ENCODE measurements at regions not wholly inside any gene's neighbourhood (a gene's known extent, or its start where the extent isn't known, plus 50 kb on each side); places are given as distances from the start of the nearest gene placed in this dataset.

DNA sequence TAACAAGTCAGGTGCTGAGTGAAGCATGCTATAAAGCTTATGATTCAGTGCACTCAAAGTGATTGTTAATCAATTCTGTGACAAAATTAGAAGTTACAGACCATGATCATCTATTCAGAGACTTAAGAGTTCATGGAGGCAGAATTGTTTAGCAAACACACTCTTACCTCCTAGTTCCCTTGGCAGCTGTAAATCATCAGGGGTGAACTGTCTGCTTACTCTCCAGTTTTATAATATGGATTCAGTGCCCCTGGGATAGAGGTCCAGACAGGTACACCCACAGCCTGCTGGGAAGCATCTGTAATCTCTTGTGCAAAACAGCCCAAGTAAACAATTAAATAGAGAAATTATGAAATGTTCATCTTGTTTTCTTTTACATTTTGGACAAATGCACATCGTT, 835.0 kb upstream of the COBL start:
- H3K4me3 ChIP-seq (ENCODE audit: low read depth, low read length) = no peak overlapping the region
- DNase-seq (ENCODE audit: low read depth) = no peak
- TF ChIP-seq, protein P1, sequence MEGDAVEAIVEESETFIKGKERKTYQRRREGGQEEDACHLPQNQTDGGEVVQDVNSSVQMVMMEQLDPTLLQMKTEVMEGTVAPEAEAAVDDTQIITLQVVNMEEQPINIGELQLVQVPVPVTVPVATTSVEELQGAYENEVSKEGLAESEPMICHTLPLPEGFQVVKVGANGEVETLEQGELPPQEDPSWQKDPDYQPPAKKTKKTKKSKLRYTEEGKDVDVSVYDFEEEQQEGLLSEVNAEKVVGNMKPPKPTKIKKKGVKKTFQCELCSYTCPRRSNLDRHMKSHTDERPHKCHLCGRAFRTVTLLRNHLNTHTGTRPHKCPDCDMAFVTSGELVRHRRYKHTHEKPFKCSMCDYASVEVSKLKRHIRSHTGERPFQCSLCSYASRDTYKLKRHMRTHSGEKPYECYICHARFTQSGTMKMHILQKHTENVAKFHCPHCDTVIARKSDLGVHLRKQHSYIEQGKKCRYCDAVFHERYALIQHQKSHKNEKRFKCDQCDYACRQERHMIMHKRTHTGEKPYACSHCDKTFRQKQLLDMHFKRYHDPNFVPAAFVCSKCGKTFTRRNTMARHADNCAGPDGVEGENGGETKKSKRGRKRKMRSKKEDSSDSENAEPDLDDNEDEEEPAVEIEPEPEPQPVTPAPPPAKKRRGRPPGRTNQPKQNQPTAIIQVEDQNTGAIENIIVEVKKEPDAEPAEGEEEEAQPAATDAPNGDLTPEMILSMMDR (IDR thresholded peaks at IDR 0.05; ENCODE audit: low read depth, low read length, missing control alignments) = no peak

DNA sequence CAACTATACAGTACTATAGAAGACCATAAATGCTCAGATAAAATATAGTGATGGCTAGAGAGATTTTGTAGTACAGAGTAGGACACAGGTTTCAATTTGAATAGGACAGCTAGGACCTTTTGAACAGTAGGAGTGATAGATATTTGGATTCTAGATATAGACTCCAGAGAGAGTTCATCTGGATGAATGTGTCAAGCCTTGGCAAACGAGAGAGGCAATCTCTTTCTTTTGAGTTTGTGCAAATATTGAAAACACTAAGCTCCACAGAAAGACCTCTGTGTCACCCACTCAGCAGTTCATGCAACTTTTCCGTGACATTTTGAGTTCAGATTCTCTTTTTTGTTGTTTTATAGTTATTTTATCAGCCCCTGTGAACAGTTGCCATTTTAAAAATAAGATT, 834.3 kb upstream of the COBL start:
- no peak for DNase-seq (ENCODE audit: low read depth)
- TF ChIP-seq, protein P1 (IDR thresholded peaks at IDR 0.05; ENCODE audit: low read depth, low read length, missing control alignments) = no peak
- no peak overlapping the region for H3K4me3 ChIP-seq (ENCODE audit: low read depth, low read length)

DNA sequence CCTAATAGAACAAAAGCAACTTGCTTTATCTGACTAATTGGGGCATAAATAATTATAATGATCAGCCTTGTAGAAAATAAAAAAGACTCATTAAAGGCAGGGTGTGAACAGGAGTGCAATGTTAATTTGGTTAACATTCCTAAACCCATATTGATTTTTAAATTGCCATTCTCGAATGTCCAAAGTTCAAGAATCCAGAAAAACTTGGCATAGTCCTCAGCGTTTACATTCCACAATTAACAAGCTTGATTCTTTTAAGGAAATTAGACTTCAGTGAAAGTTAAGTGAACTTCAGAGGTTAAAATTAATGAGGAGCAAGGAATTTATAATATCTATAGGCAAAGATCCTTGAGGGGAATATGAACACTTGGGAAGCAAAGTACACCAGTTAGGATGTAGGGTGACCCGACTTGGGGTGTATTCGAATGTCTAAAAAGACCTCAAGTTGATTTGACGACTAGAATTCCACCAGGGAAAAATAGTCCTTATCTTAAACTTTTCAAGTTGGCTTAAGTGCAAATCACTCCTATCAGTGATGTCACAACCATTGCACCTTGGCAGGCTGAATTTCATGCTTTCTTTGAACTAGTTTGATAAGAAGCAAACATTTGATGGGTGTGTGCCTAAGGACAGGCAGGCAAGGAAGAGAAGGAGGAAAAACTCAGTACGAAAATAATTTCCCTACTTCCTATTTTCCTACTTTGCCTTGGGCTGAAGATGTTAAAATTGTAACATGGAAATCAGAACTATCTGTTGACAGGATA, 830.4 kb upstream of the COBL start:
- no peak for DNase-seq (ENCODE audit: low read depth)
- TF ChIP-seq, protein P1 (IDR thresholded peaks at IDR 0.05; ENCODE audit: low read depth, low read length, missing control alignments) = no peak
- no peak overlapping the region for H3K4me3 ChIP-seq (ENCODE audit: low read depth, low read length)

DNA sequence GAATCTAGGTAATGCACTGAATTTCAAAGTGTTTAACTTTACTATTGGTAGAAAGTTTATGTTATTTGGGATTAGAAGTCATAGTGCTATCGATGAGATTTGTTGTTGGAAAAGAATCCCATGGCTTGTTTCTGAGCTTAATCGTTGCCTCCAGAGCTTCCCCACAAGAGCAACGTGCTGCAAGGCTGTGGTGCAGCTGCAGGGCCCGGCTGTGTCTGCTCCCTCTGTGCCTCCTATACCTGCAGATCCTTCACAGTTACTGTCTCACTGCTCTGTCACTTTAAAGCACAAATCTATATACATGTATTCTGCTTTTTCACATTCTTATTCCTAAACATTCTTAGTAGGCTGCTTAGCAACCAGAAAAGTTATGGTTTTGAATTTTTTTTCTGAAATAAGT, 826.6 kb upstream of the COBL start:
- TF ChIP-seq, protein P1 (IDR thresholded peaks at IDR 0.05; ENCODE audit: low read depth, low read length, missing control alignments) = no peak
- no peak for DNase-seq (ENCODE audit: low read depth)

DNA sequence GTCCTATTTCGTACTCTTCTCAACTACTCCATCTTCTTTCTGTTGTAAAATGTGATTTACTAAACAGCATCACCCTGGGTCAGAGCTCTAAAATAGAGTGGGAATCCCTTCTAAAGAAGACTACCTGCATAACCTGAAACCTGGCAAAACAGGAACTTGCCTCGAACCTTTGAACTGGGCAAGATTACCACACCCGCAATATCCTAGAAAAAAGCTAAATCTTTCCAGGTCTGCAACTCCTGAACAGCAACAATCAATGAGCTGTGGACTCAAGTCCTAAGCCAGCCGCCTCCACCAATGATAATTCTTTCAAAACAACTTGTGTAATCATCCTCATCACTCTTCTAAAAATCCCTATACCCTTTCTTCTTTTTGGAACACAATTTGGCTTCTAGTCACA, 824.2 kb upstream of the COBL start:
- no peak for DNase-seq (ENCODE audit: low read depth)
- H3K4me3 ChIP-seq (ENCODE audit: low read depth, low read length) = no peak overlapping the region
- TF ChIP-seq, protein P1 (IDR thresholded peaks at IDR 0.05; ENCODE audit: low read depth, low read length, missing control alignments) = no peak

More for the DNA sequence above, 826.6 kb upstream of the COBL start:
- no peak overlapping the region for H3K4me3 ChIP-seq (ENCODE audit: low read depth, low read length)

DNA sequence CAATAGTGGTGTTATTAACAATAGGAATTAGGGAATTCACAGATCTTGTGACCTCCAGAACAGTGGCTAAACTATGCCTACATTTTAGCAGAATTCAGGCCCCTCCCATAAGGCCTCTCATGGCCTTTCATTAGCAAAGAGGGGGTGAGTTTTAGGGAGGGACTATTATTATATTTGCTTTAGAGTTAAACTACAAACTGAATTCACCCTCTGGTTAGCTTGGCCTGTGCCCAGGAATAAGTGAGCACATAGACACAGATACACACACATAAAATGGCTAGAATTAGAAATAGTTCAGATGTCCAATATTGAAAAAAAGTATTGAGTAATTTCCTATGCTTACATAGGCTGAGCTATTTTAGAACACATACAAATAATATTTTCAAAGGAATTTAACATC, 818.8 kb upstream of the COBL start:
- TF ChIP-seq, protein P1 (IDR thresholded peaks at IDR 0.05; ENCODE audit: low read depth, low read length, missing control alignments) = no peak
- no peak overlapping the region for H3K4me3 ChIP-seq (ENCODE audit: low read depth, low read length)
- DNase-seq (ENCODE audit: low read depth) = no peak

DNA sequence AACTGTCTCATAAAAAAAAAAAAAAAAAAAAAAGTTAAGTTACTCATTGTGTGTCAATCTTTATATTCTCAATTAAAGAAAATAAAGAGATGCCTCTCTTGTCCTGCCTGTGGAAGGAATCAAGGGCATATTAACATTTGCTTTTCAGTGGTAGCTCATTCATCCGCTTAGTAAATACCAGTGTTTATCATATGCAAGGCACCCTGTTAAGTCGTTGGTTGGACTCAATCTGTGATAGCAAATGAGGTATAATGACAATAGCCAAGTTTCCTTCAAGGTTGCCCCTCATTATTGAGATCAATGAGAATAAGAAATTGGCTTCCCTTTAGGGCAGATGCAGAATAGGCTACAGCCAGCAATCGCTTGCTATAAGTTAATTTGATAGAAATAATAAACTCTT, 812.7 kb upstream of the COBL start:
- no peak for DNase-seq (ENCODE audit: low read depth)
- TF ChIP-seq, protein P1 (IDR thresholded peaks at IDR 0.05; ENCODE audit: low read depth, low read length, missing control alignments) = no peak
- no peak overlapping the region for H3K4me3 ChIP-seq (ENCODE audit: low read depth, low read length)
